ENCODE measurements at regions not wholly inside any gene's neighbourhood (a gene's known extent, or its start where the extent isn't known, plus 50 kb on each side); places are given as distances from the start of the nearest gene placed in this dataset.

DNA sequence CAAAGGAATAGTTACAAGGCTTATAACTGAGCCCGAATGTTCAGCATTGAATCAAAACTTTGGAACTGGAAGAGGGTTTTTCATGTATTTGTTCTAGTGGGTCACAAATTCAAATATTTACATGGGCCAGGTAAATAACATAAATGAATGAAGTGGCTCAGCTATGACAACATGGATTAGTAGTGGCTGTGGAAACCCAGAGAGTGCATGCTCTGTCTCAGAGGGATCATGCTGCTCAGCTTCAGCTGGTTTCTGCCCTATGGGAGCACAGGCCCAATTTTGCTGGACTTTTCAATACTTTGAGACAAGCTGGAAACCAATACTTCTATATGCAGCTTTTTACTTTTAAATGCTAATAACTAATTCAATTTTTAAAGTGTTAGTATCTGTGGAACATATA lies 394.0 kb upstream of the TEX13C start:
- no peak for TF ChIP-seq CTCF (conservative IDR thresholded peaks at IDR 0.05)
- TF ChIP-seq ZFX (IDR thresholded peaks at IDR 0.05) = no peak
